ENCODE measurements at regions not wholly inside any gene's neighbourhood (a gene's known extent, or its start where the extent isn't known, plus 50 kb on each side); places are given as distances from the start of the nearest gene placed in this dataset.

- intact Hi-C loops (cut with micrococcal nuclease) = no loop called here
- no peaks in the 10 kb centered on the region for H3K27me3 ChIP-seq (ENCODE audit: control insufficient read depth in 2 of 2, insufficient read depth in 2 of 2, low read length in 2 of 2)
- no peaks in the 10 kb centered on the region for H3K4me1 ChIP-seq (ENCODE audit: control insufficient read depth, extremely low read depth, insufficient read depth, low read length)
- dilution Hi-C loops (cut with MboI; ENCODE audit: extremely low pct_ligation_motif_present, low sequenced_read_pairs) = no loop called here
- no TSS peak for BruUV-seq (replicated peaks)
- no peak for TF ChIP-seq FOS (IDR thresholded peaks at IDR 0.05; ENCODE audit: borderline replicate concordance, insufficient read depth, low read length)
- no peak for TF ChIP-seq POLR2AphosphoS5 (IDR thresholded peaks at IDR 0.05; ENCODE audit: insufficient read depth, low read depth, low read length)
- TF ChIP-seq JUN (IDR thresholded peaks at IDR 0.05; ENCODE audit: borderline replicate concordance, insufficient read depth, insufficient read length, low read depth) = no peak
- TF ChIP-seq MYC (IDR thresholded peaks at IDR 0.05; ENCODE audit: low read depth, low read length) = no peak
- TF ChIP-seq POLR2A (IDR thresholded peaks at IDR 0.05; ENCODE audit: low read depth, low read length) = no peak
- no peak for TF ChIP-seq CTCF (IDR thresholded peaks at IDR 0.05; ENCODE audit: extremely low read depth in 1 of 2, insufficient read depth in 1 of 2, low read depth in 1 of 2, low read length in 2 of 2)
- TF ChIP-seq GATA2 (IDR thresholded peaks at IDR 0.05; ENCODE audit: insufficient read depth, insufficient read length, low read depth, low read length) = no peak
- no peak for TF ChIP-seq MAX (IDR thresholded peaks at IDR 0.05; ENCODE audit: insufficient read depth, insufficient read length)
- no peak for TF ChIP-seq EZH2 (IDR thresholded peaks at IDR 0.05; ENCODE audit: borderline replicate concordance, low read depth, low read length, severe bottlenecking)
- H3K36me3 ChIP-seq (ENCODE audit: control insufficient read depth in 2 of 2, extremely low read depth in 1 of 2, insufficient read depth in 2 of 2, low read length in 2 of 2) = no peaks in the 10 kb centered on the region
- POLR2A ChIA-PET = no interaction called here
- H3K9me1 ChIP-seq (replicated peaks; ENCODE audit: control insufficient read depth, extremely low read depth, insufficient read depth, low read length) = no peaks in the 10 kb centered on the region
- H3K4me2 ChIP-seq (ENCODE audit: insufficient read depth, low read length) = no peak overlapping the region
- H4K20me1 ChIP-seq (replicated peaks; ENCODE audit: control insufficient read depth, extremely low read depth, insufficient read depth, low read length) = no peaks in the 10 kb centered on the region
- no peak overlapping the region for H3K9ac ChIP-seq (replicated peaks; ENCODE audit: extremely low read depth, insufficient read depth, low read length)
- H3K9me3 ChIP-seq (replicated peaks; ENCODE audit: control insufficient read depth, insufficient read depth, low read length) = no peaks in the 10 kb centered on the region
- H3K27ac ChIP-seq (ENCODE audit: insufficient read depth, low read depth, low read length) = no peak overlapping the region
- no peak overlapping the region for H2AFZ ChIP-seq (ENCODE audit: low read depth, low read length)
- DNase-seq (ENCODE audit: low read depth, low spot score) (no peak), FAIRE-seq (no peak)
- no peak overlapping the region for H3K4me3 ChIP-seq (replicated peaks in 1 of 3; ENCODE audit: insufficient read depth in 1 of 3, low read depth in 1 of 3, low read length in 3 of 3)
- H3K79me2 ChIP-seq (ENCODE audit: control insufficient read depth, insufficient read depth, low read length) = no peaks in the 10 kb centered on the region
- CTCF ChIA-PET = no interaction called here
These were observed 432.6 kb downstream of the DTWD2 start for GRCh38 chr5:118555727-118556126.
